Endometrium (tissue), 2 donors: ENCODE measurements at regions not wholly inside any gene's neighbourhood (a gene's known extent, or its start where the extent isn't known, plus 50 kb on each side); places are given as distances from the start of the nearest gene placed in this dataset.

Experiments
- FAIRE-seq: peaks from 2 replicates; lab custom pipeline; 2012; peaks lifted over from hg19 to GRCh38; lab: Jason Lieb, UNC
- donor health status: control.
- donor health status: control.

GRCh38 chr5:135628771-135629563 lies 50.2 kb upstream of the CXCL14 start:
- FAIRE-seq: no peak
